Endodermal cell (in vitro differentiated cells): ENCODE measurements at regions not wholly inside any gene's neighbourhood (a gene's known extent, or its start where the extent isn't known, plus 50 kb on each side); places are given as distances from the start of the nearest gene placed in this dataset.

ENCODE experiments used
- DNase-seq: peaks from one replicate; pipeline ENCODE4 v3.0.0-alpha.2; 2017
- H3K27ac ChIP-seq: 2 replicates; pipeline ENCODE4 v1.5.1; 2013; ENCODE audit warnings: mild to moderate bottlenecking, low read depth, low read length, moderate library complexity
- H3K27me3 ChIP-seq: 2 replicates; pipeline ENCODE4 v1.6.1; 2013; ENCODE audit warnings: mild to moderate bottlenecking, low read length, moderate library complexity; ENCODE audit not compliant: insufficient read depth, control insufficient read depth, poor library complexity, severe bottlenecking
- H3K36me3 ChIP-seq: 2 replicates; pipeline ENCODE4 v1.7.0; 2013; ENCODE audit warnings: mild to moderate bottlenecking, low read length, moderate library complexity; ENCODE audit not compliant: control insufficient read depth, insufficient read depth
- H3K4me1 ChIP-seq: one replicate; pipeline ENCODE4 v1.7.0; 2013; ENCODE audit warnings: low read length; ENCODE audit not compliant: control insufficient read depth, insufficient read depth
- H3K4me3 ChIP-seq: 2 replicates; pipeline ENCODE4 v1.5.1; 2013; ENCODE audit warnings: mild to moderate bottlenecking, low read length, moderate library complexity
- H3K9ac ChIP-seq: 2 replicates; pipeline ENCODE4 v1.6.1; 2013; ENCODE audit warnings: mild to moderate bottlenecking, low read length, moderate library complexity; ENCODE audit not compliant: poor library complexity, severe bottlenecking; ENCODE audit errors: extremely low read depth
- H3K9me3 ChIP-seq: 2 replicates; pipeline ENCODE4 v1.6.1; 2013; ENCODE audit warnings: mild to moderate bottlenecking, low read length, moderate library complexity; ENCODE audit not compliant: control insufficient read depth
- H3K27ac Mint-ChIP-seq: 2 replicates; pipeline ENCODE4 v1.8.0; 2020; ENCODE audit warnings: mixed read lengths
- H3K27me3 Mint-ChIP-seq: 2 replicates; pipeline ENCODE4 v1.8.0; 2021; ENCODE audit warnings: mild to moderate bottlenecking, mixed read lengths; ENCODE audit not compliant: insufficient read depth
- H3K36me3 Mint-ChIP-seq: 2 replicates; pipeline ENCODE4 v1.8.0; 2020; ENCODE audit warnings: low read depth, mixed read lengths
- H3K4me1 Mint-ChIP-seq: 2 replicates; pipeline ENCODE4 v1.8.0; 2020; ENCODE audit warnings: mixed read lengths
- H3K4me3 Mint-ChIP-seq: 2 replicates; pipeline ENCODE4 v1.8.0; 2020; ENCODE audit warnings: mild to moderate bottlenecking, moderate library complexity, mixed read lengths
- H3K9me3 Mint-ChIP-seq: 2 replicates; pipeline ENCODE4 v1.8.0; 2020; ENCODE audit warnings: mild to moderate bottlenecking, mixed read lengths
- CTCF ChIP-seq: fragments of 200-600 bp; sonication (generic); conservative IDR thresholded peaks from 2 replicates; pipeline ENCODE4 v1.5.0; 2021; ENCODE audit warnings: antibody characterized with exemption, mild to moderate bottlenecking
- WGBS, 2 experiments: methylation state at CpG; one replicate each; pipeline versions ENCODE4 v1.1.5 to v1.1.7; 2013; ENCODE audit warnings: missing lambda C conversion rate in 2 of 2, mixed read lengths in 1 of 2; ENCODE audit not compliant: insufficient coverage in 1 of 2, insufficient read length in 1 of 2; 5-methylcytosine and 5-hydroxymethylcytosine counted together

GRCh38 chr10:9009505-9009904, 955.0 kb downstream of the GATA3 start:
- Mint-ChIP-seq H3K4me1 (peaks cover 4% of the 10 kb centered on the region), H3K27me3 (no peaks in the 10 kb centered on the region), H3K36me3 (no peaks in the 10 kb centered on the region), H3K9me3 (no peaks in the 10 kb centered on the region), H3K4me3 (no peak overlapping the region), H3K27ac (no peak overlapping the region)
- TF ChIP-seq CTCF, result no peak
- Histone ChIP-seq H3K27me3 (peaks cover 4% of the 10 kb centered on the region), H3K36me3 (no peaks in the 10 kb centered on the region), H3K4me1 (no peaks in the 10 kb centered on the region), H3K9ac (no peak overlapping the region), H3K9me3 (no peaks in the 10 kb centered on the region), H3K27ac (no peak overlapping the region), H3K4me3 (no peak overlapping the region)
- 92 to 96% methylated on average over 8 to 9 of the region's 9 CpGs for WGBS, 2 experiments
- no peak for DNase-seq

GRCh38 chr10:9010093-9010492, 955.6 kb downstream of the GATA3 start:
- 58% methylated on average over 1 of the region's 1 CpG; no CpG with 5 or more reads in 1 of the 2 experiments for WGBS, 2 experiments
- H3K9me3 ChIP-seq, result no peaks in the 10 kb centered on the region
- Mint-ChIP-seq H3K36me3 (no peaks in the 10 kb centered on the region), H3K27me3 (no peaks in the 10 kb centered on the region), H3K4me3 (no peak overlapping the region), H3K4me1 (peaks cover 4% of the 10 kb centered on the region), H3K27ac (no peak overlapping the region), H3K9me3 (no peaks in the 10 kb centered on the region)
- peak; percentile 56 for DNase-seq
- H3K27me3 ChIP-seq, result no peaks in the 10 kb centered on the region
- H3K36me3 ChIP-seq, result no peaks in the 10 kb centered on the region
- no peak overlapping the region for H3K9ac ChIP-seq
- no peaks in the 10 kb centered on the region for H3K4me1 ChIP-seq
- H3K27ac ChIP-seq, result no peak overlapping the region
- no peak overlapping the region for H3K4me3 ChIP-seq
- TF ChIP-seq CTCF, result no peak

- Histone ChIP-seq H3K36me3 (no peaks in the 10 kb centered on the region), H3K4me1 (no peaks in the 10 kb centered on the region), H3K27me3 (no peaks in the 10 kb centered on the region), H3K4me3 (no peak overlapping the region), H3K9me3 (no peaks in the 10 kb centered on the region), H3K27ac (no peak overlapping the region), H3K9ac (no peak overlapping the region)
- Mint-ChIP-seq H3K27me3 (no peaks in the 10 kb centered on the region), H3K4me3 (no peak overlapping the region), H3K36me3 (no peaks in the 10 kb centered on the region), H3K27ac (no peak overlapping the region), H3K9me3 (no peaks in the 10 kb centered on the region), H3K4me1 (peaks cover 4% of the 10 kb centered on the region)
- no peak for TF ChIP-seq CTCF
- no peak for DNase-seq
- WGBS, 2 experiments, result 93 to 100% methylated on average over 3 to 4 of the region's 5 CpGs
These were observed 956.6 kb downstream of the GATA3 start for GRCh38 chr10:9010931-9011670.
